ENCODE measurements at regions not wholly inside any gene's neighbourhood (a gene's known extent, or its start where the extent isn't known, plus 50 kb on each side); places are given as distances from the start of the nearest gene placed in this dataset.

GRCh38 chr11:13596611-13597326 is 71.7 kb upstream of the FAR1 start:
- ATAC-seq: no peak
- no peaks in the 10 kb centered on the region for H3F3A ChIP-seq (replicated peaks; ENCODE audit: low read depth)
- no peak for DNase-seq (ENCODE audit: low spot score)
- H3K4me3 ChIP-seq: no peak overlapping the region
- no peaks in the 10 kb centered on the region for H4K20me1 ChIP-seq (replicated peaks; ENCODE audit: insufficient read depth)
- no peak overlapping the region for H2AFZ ChIP-seq
- H3K9me2 ChIP-seq (ENCODE audit: insufficient read depth): no peaks in the 10 kb centered on the region
- no peaks in the 10 kb centered on the region for H3K79me2 ChIP-seq (replicated peaks; ENCODE audit: insufficient read depth)
- no peak overlapping the region for H3K27ac Mint-ChIP-seq
- H3K36me3 ChIP-seq (ENCODE audit: insufficient read depth): no peaks in the 10 kb centered on the region
- H3K4me2 ChIP-seq: no peak overlapping the region
- peaks cover 3% of the 10 kb centered on the region for H3K27me3 Mint-ChIP-seq (ENCODE audit: insufficient read depth, low read depth, poor library complexity)
- H3K36me3 Mint-ChIP-seq (ENCODE audit: low read depth): no peaks in the 10 kb centered on the region
- H3K27ac ChIP-seq (ENCODE audit: low read depth): no peak overlapping the region
- TF ChIP-seq ZNF331 (CRISPR knock-in tag; IDR thresholded peaks at IDR 0.05; ENCODE audit: low read depth): no peak
- TF ChIP-seq EZH2phosphoT487 (IDR thresholded peaks at IDR 0.05; ENCODE audit: unreplicated experiment): no peak
- TF ChIP-seq ZNF462 (CRISPR knock-in tag; IDR thresholded peaks at IDR 0.05): no peak
- no peak for TF ChIP-seq ZNF114 (CRISPR knock-in tag; IDR thresholded peaks at IDR 0.05)
- TF ChIP-seq CREB1 (CRISPR knock-in tag; IDR thresholded peaks at IDR 0.05; ENCODE audit: low read depth): no peak
- no peak for TF ChIP-seq STAT1 (IDR thresholded peaks at IDR 0.05; ENCODE audit: unreplicated experiment)
- no peak for TF ChIP-seq POLR2AphosphoS5 (IDR thresholded peaks at IDR 0.05; ENCODE audit: low read depth)
- TF ChIP-seq NANOG (IDR thresholded peaks at IDR 0.05; ENCODE audit: borderline replicate concordance): no peak
- no peaks in the 10 kb centered on the region for H3K4me1 Mint-ChIP-seq
- H3K4me1 ChIP-seq (ENCODE audit: insufficient read depth): no peaks in the 10 kb centered on the region
- H3K4me3 Mint-ChIP-seq: no peak overlapping the region
- H3K27me3 ChIP-seq (ENCODE audit: insufficient read depth): no peaks in the 10 kb centered on the region
- no peaks in the 10 kb centered on the region for H3K9me3 Mint-ChIP-seq
